ENCODE measurements at regions not wholly inside any gene's neighbourhood (a gene's known extent, or its start where the extent isn't known, plus 50 kb on each side); places are given as distances from the start of the nearest gene placed in this dataset.

DNA sequence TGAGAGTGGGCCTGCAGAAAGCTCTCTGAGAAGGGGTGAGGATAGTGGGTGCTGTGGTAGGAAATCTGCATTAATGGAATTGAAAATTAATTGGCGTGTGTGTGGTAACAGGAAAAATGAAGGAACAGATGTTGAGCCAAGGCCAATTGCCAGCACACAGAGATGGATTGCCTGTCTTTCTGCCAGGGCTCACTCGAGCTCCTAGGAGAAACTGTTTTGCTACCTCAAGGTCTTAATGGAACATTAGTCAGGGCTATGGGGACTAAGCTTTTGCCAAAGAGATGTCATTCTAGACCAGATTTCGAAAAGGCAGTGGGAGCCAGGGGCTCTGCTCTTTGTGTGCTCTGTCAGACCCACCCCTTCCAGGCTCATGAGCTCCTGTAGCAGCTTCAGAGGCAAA, 124.0 kb upstream of the EFNA5 start:
- no peak overlapping the region for H3K4me3 Mint-ChIP-seq
- H3K4me1 Mint-ChIP-seq, result peaks cover 7% of the 10 kb centered on the region
- no peak overlapping the region for H2AFZ ChIP-seq
- no peak overlapping the region for H3K27ac Mint-ChIP-seq
- H3F3A ChIP-seq (replicated peaks; ENCODE audit: low read depth), result no peaks in the 10 kb centered on the region
- no peaks in the 10 kb centered on the region for H3K79me2 ChIP-seq (replicated peaks; ENCODE audit: insufficient read depth)
- no peak for DNase-seq (ENCODE audit: low spot score)
- no peak for TF ChIP-seq EZH2 (IDR thresholded peaks at IDR 0.05; ENCODE audit: low read depth, unreplicated experiment)
- TF ChIP-seq EZH2phosphoT487 (IDR thresholded peaks at IDR 0.05; ENCODE audit: unreplicated experiment), result no peak
- TF ChIP-seq STAT1 (IDR thresholded peaks at IDR 0.05; ENCODE audit: unreplicated experiment), result no peak
- TF ChIP-seq ZNF331 (CRISPR knock-in tag; IDR thresholded peaks at IDR 0.05; ENCODE audit: low read depth), result no peak
- TF ChIP-seq ZNF114 (CRISPR knock-in tag; IDR thresholded peaks at IDR 0.05), result no peak
- no peak for TF ChIP-seq CREB1 (CRISPR knock-in tag; IDR thresholded peaks at IDR 0.05; ENCODE audit: low read depth)
- no peak for TF ChIP-seq CTCF (conservative IDR thresholded peaks at IDR 0.05; ENCODE audit: low read depth in 2 of 2)
- TF ChIP-seq ETS1 (IDR thresholded peaks at IDR 0.05), result no peak
- no peak for TF ChIP-seq NANOG (IDR thresholded peaks at IDR 0.05; ENCODE audit: borderline replicate concordance)
- TF ChIP-seq ZNF462 (CRISPR knock-in tag; IDR thresholded peaks at IDR 0.05), result no peak
- no peak for TF ChIP-seq JUNB (IDR thresholded peaks at IDR 0.05; ENCODE audit: unreplicated experiment)
- TF ChIP-seq, protein P1, sequence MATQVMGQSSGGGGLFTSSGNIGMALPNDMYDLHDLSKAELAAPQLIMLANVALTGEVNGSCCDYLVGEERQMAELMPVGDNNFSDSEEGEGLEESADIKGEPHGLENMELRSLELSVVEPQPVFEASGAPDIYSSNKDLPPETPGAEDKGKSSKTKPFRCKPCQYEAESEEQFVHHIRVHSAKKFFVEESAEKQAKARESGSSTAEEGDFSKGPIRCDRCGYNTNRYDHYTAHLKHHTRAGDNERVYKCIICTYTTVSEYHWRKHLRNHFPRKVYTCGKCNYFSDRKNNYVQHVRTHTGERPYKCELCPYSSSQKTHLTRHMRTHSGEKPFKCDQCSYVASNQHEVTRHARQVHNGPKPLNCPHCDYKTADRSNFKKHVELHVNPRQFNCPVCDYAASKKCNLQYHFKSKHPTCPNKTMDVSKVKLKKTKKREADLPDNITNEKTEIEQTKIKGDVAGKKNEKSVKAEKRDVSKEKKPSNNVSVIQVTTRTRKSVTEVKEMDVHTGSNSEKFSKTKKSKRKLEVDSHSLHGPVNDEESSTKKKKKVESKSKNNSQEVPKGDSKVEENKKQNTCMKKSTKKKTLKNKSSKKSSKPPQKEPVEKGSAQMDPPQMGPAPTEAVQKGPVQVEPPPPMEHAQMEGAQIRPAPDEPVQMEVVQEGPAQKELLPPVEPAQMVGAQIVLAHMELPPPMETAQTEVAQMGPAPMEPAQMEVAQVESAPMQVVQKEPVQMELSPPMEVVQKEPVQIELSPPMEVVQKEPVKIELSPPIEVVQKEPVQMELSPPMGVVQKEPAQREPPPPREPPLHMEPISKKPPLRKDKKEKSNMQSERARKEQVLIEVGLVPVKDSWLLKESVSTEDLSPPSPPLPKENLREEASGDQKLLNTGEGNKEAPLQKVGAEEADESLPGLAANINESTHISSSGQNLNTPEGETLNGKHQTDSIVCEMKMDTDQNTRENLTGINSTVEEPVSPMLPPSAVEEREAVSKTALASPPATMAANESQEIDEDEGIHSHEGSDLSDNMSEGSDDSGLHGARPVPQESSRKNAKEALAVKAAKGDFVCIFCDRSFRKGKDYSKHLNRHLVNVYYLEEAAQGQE (IDR thresholded peaks at IDR 0.05; ENCODE audit: unreplicated experiment), result no peak
- H3K36me3 ChIP-seq (ENCODE audit: insufficient read depth), result no peaks in the 10 kb centered on the region
- no peaks in the 10 kb centered on the region for H3K27me3 Mint-ChIP-seq (ENCODE audit: insufficient read depth, low read depth, poor library complexity)
- H3K9me3 Mint-ChIP-seq, result no peaks in the 10 kb centered on the region
- no peak for ATAC-seq
- H3K4me2 ChIP-seq, result no peak overlapping the region
- no peaks in the 10 kb centered on the region for H4K20me1 ChIP-seq (replicated peaks; ENCODE audit: insufficient read depth)
- H3K4me3 ChIP-seq, result no peak overlapping the region
- no peaks in the 10 kb centered on the region for H3K36me3 Mint-ChIP-seq (ENCODE audit: low read depth)
- H3K9me2 ChIP-seq (ENCODE audit: insufficient read depth), result peaks cover 8% of the 10 kb centered on the region
- H3K27me3 ChIP-seq (ENCODE audit: insufficient read depth), result no peaks in the 10 kb centered on the region
- peaks cover 6% of the 10 kb centered on the region for H3K4me1 ChIP-seq (ENCODE audit: insufficient read depth)
- no peak overlapping the region for H3K27ac ChIP-seq (ENCODE audit: low read depth)
